IMR-90 (cell line): ENCODE measurements at regions not wholly inside any gene's neighbourhood (a gene's known extent, or its start where the extent isn't known, plus 50 kb on each side); places are given as distances from the start of the nearest gene placed in this dataset.

Source experiments
- ATAC-seq: fragments of 200-7000 bp; cut with Tn5 transposase; 2 replicates; pipeline ENCODE4 v1.9.1; 2020; ENCODE audit warnings: low read depth, mild to moderate bottlenecking, moderate library complexity
- BruUV-seq: library from RNA; stranded (reverse); fragments of 400-500 nt; replicated peaks from 2 replicates; lab custom pipeline; 2021; lab: Mats Ljungman, UMichigan
- CTCF ChIA-PET: fragments of 300-600 bp; formaldehyde crosslinking; extraction: SDS; loops from one replicate; lab custom pipeline; 2021; ENCODE audit warnings: antibody characterized with exemption; lab: Yijun Ruan, JAX
- POLR2A ChIA-PET: fragments of 300-600 bp; sonication (Branson Sonifier 250); formaldehyde crosslinking; loops from one replicate; lab custom pipeline; 2022; ENCODE audit warnings: antibody characterized with exemption; ENCODE audit not compliant: unreplicated experiment; lab: Charles Lee
- DNase-seq: peaks from one replicate; pipeline ENCODE4 v3.0.0; 2013
- H2AFZ ChIP-seq: replicated peaks from 2 replicates; pipeline ENCODE3; 2013; ENCODE audit warnings: low read length, mild to moderate bottlenecking; ENCODE audit not compliant: poor library complexity
- H2AK5ac ChIP-seq: 2 replicates; pipeline ENCODE4 v1.6.1; 2013; ENCODE audit warnings: low read depth, low read length, inconsistent platforms
- H2AK9ac ChIP-seq: replicated peaks from 2 replicates; pipeline ENCODE3; 2013; ENCODE audit warnings: mild to moderate bottlenecking, low read depth, low read length, moderate library complexity; ENCODE audit not compliant: poor library complexity
- H2BK120ac ChIP-seq: 2 replicates; pipeline ENCODE4 v1.6.1; 2013; ENCODE audit warnings: low read depth, low read length, inconsistent platforms
- H2BK15ac ChIP-seq: 3 replicates; pipeline ENCODE4 v1.6.1; 2013; ENCODE audit warnings: low read depth, low read length, inconsistent platforms
- H2BK20ac ChIP-seq: 2 replicates; pipeline ENCODE4 v1.6.1; 2013; ENCODE audit warnings: low read depth, mild to moderate bottlenecking, inconsistent platforms, low read length, moderate library complexity
- H2BK5ac ChIP-seq: 2 replicates; pipeline ENCODE4 v1.6.1; 2013; ENCODE audit warnings: mild to moderate bottlenecking, low read depth, low read length, inconsistent platforms; ENCODE audit not compliant: poor library complexity, severe bottlenecking
- H3K14ac ChIP-seq: replicated peaks from 2 replicates; pipeline ENCODE4 v1.6.1; 2013; ENCODE audit warnings: low read depth, low read length, inconsistent platforms
- H3K18ac ChIP-seq: 2 replicates; pipeline ENCODE4 v1.6.1; 2013; ENCODE audit warnings: low read depth, low read length, control low read depth
- H3K23ac ChIP-seq: 2 replicates; pipeline ENCODE4 v1.6.1; 2013; ENCODE audit warnings: low read depth, low read length, inconsistent platforms
- H3K27ac ChIP-seq: 2 replicates; pipeline ENCODE4 v1.5.1; 2013; ENCODE audit warnings: mild to moderate bottlenecking, control low read depth, low read length; ENCODE audit not compliant: insufficient read depth
- H3K27me3 ChIP-seq: 2 replicates; pipeline ENCODE4 v1.6.1; 2013; ENCODE audit warnings: low read length; ENCODE audit not compliant: control insufficient read depth, insufficient read depth
- H3K36me3 ChIP-seq: 2 replicates; pipeline ENCODE4 v1.6.1; 2013; ENCODE audit warnings: low read length, mixed read lengths; ENCODE audit not compliant: control insufficient read depth, insufficient read depth
- H3K4ac ChIP-seq: 2 replicates; pipeline ENCODE4 v1.6.1; 2013; ENCODE audit warnings: low read depth, low read length, inconsistent platforms
- H3K4me1 ChIP-seq: 2 replicates; pipeline ENCODE4 v1.6.1; 2013; ENCODE audit warnings: low read length, mixed read lengths; ENCODE audit not compliant: control insufficient read depth, insufficient read depth
- H3K4me2 ChIP-seq: 2 replicates; pipeline ENCODE4 v1.6.1; 2013; ENCODE audit warnings: low read depth, mild to moderate bottlenecking, control low read depth, low read length, moderate library complexity
- H3K4me3 ChIP-seq: 2 replicates; pipeline ENCODE4 v1.5.1; 2013; ENCODE audit warnings: low read depth, mild to moderate bottlenecking, control low read depth, low read length, moderate library complexity; ENCODE audit not compliant: insufficient read depth
- H3K56ac ChIP-seq: 2 replicates; pipeline ENCODE4 v1.6.1; 2013; ENCODE audit warnings: low read length, inconsistent platforms; ENCODE audit not compliant: insufficient read depth; ENCODE audit errors: extremely low read depth
- H3K79me1 ChIP-seq, 2 experiments: 2 replicates each; pipeline ENCODE4 v1.6.1; 2013; ENCODE audit warnings: low read length in 2 of 2, inconsistent platforms in 1 of 2, low read depth in 1 of 2
- H3K9ac ChIP-seq: 2 replicates; pipeline ENCODE4 v1.6.1; 2013; ENCODE audit warnings: low read depth, low read length, control low read depth
- H3K9me1 ChIP-seq: 2 replicates; pipeline ENCODE4 v1.6.1; 2013; ENCODE audit warnings: low read length, inconsistent platforms; ENCODE audit not compliant: insufficient read depth
- H3K9me3 ChIP-seq: 2 replicates; pipeline ENCODE4 v1.6.1; 2013; ENCODE audit warnings: low read length; ENCODE audit not compliant: control insufficient read depth, insufficient read depth
- H4K20me1 ChIP-seq: 2 replicates; pipeline ENCODE4 v1.6.1; 2013; ENCODE audit warnings: low read length, inconsistent platforms; ENCODE audit not compliant: insufficient read depth
- H4K5ac ChIP-seq: 2 replicates; pipeline ENCODE4 v1.6.1; 2013; ENCODE audit warnings: mild to moderate bottlenecking, low read depth, low read length, control low read depth
- H4K8ac ChIP-seq, 2 experiments: 2 replicates each; pipeline ENCODE4 v1.6.1; 2013; ENCODE audit warnings: low read depth in 2 of 2, low read length in 2 of 2, control low read depth in 1 of 2, inconsistent platforms in 1 of 2
- H4K91ac ChIP-seq: 2 replicates; pipeline ENCODE4 v1.6.1; 2013; ENCODE audit warnings: low read depth, low read length, inconsistent platforms; ENCODE audit not compliant: insufficient read depth
- BHLHE40 ChIP-seq: fragments of 150-350 bp; IDR thresholded peaks from 2 replicates; pipeline ENCODE4 v1.6.1; 2016; ENCODE audit warnings: mild to moderate bottlenecking, low read depth, low read length
- CEBPB ChIP-seq: IDR thresholded peaks from 2 replicates; pipeline ENCODE4 v1.6.1; 2012; ENCODE audit warnings: low read depth, low read length, improper control_type of control experiment
- CTCF ChIP-seq: conservative IDR thresholded peaks from 2 replicates; pipeline ENCODE4 v1.5.1; 2012; ENCODE audit warnings: mild to moderate bottlenecking, low read depth, low read length, improper control_type of control experiment
- ELK1 ChIP-seq: fragments of 150-350 bp; IDR thresholded peaks from 2 replicates; pipeline ENCODE4 v1.6.1; 2016; ENCODE audit warnings: low read depth, mild to moderate bottlenecking, low read length, moderate library complexity, borderline replicate concordance
- MAZ ChIP-seq: IDR thresholded peaks from 2 replicates; pipeline ENCODE4 v1.6.1; 2012; ENCODE audit warnings: low read depth, mild to moderate bottlenecking, low read length, improper control_type of control experiment, moderate library complexity, borderline replicate concordance
- MXI1 ChIP-seq: IDR thresholded peaks from 2 replicates; pipeline ENCODE4 v1.6.1; 2012; ENCODE audit warnings: low read depth, mild to moderate bottlenecking, low read length, moderate library complexity, borderline replicate concordance
- NFE2L2 ChIP-seq: fragments of 150-350 bp; IDR thresholded peaks from 2 replicates; pipeline ENCODE4 v1.6.1; 2016; ENCODE audit warnings: low read depth, mild to moderate bottlenecking, low read length
- POLR2A ChIP-seq: IDR thresholded peaks from 2 replicates; pipeline ENCODE4 v1.6.1; 2012; ENCODE audit warnings: mild to moderate bottlenecking, low read depth, low read length
- RAD21 ChIP-seq: IDR thresholded peaks from 2 replicates; pipeline ENCODE4 v1.6.1; 2012; ENCODE audit warnings: low read length, improper control_type of control experiment
- RCOR1 ChIP-seq: IDR thresholded peaks from 2 replicates; pipeline ENCODE4 v1.6.1; 2012; ENCODE audit warnings: mild to moderate bottlenecking, low read length, improper control_type of control experiment; ENCODE audit not compliant: insufficient replicate concordance
- SMC3 ChIP-seq: fragments of 150-350 bp; IDR thresholded peaks from 2 replicates; pipeline ENCODE4 v1.6.1; 2016; ENCODE audit warnings: low read depth, mild to moderate bottlenecking, antibody characterized with exemption, low read length, moderate library complexity
- WGBS, 2 experiments: methylation state at CpG; one replicate each; pipeline versions ENCODE4 v1.1.5 to v1.1.7; 2013; ENCODE audit warnings: missing lambda C conversion rate in 2 of 2; ENCODE audit not compliant: insufficient read length in 1 of 2; ENCODE audit errors: extremely low coverage in 2 of 2; 5-methylcytosine and 5-hydroxymethylcytosine counted together
- dilution Hi-C: fragments of 300-500 bp; cut with HindIII; formaldehyde crosslinking; loops from one replicate; pipeline ENCODE4 v1.14.3; 2018; ENCODE audit warnings: low sequenced_read_pairs; ENCODE audit not compliant: unreplicated experiment
- in situ Hi-C: fragments of 300-500 bp; cut with MboI; formaldehyde crosslinking; loops from 3 replicates; pipeline ENCODE4 v1.14.3; 2019; ENCODE audit warnings: low sequenced_read_pairs, inconsistent platforms, mixed read lengths
- intact Hi-C: fragments of 100-400 bp; cut with micrococcal nuclease; formaldehyde crosslinking; loops from 2 replicates; pipeline ENCODE4 v1.10.0; 2022
- TF ChIP-seq, protein P1 (sequence below): fragments of 150-350 bp; IDR thresholded peaks from 2 replicates; pipeline ENCODE4 v1.6.1; 2017; ENCODE audit warnings: mild to moderate bottlenecking, antibody characterized with exemption, low read length, low read depth

DNA sequence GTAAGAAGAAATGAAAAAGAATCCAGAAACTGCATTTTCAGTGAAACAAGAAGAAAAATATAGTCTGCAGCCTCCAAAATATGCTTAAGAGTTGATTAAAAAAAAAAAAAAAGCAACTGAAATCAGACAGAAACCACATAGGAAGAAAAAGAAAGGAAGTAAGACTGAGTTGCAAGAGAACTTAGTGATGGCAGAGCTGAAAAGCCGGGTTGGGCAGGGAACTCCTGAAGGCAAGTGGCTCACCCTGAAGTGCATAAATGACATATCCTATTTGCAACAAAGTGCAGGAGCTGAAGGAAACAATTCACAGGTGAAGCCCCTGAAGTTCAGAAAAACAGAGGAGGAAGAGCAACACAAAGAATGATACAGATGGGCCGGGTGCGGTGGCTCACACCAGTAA, 108.8 kb upstream of the SLC25A36 start:
- H3K36me3 ChIP-seq, result no peaks in the 10 kb centered on the region
- in situ Hi-C loops, result no loop called here
- H2BK5ac ChIP-seq, result no peak overlapping the region
- no peak overlapping the region for H2AFZ ChIP-seq
- no peak overlapping the region for H4K8ac ChIP-seq
- ChIA-PET POLR2A (no interaction called here), CTCF (interaction anchor here (0.6 kb wide), 1 partner anchor 97 kb away, joined by 9 read pairs; no protein-coding TSS in a partner anchor)
- no peak overlapping the region for H3K4me3 ChIP-seq
- H3K9ac ChIP-seq, result no peak overlapping the region
- H3K56ac ChIP-seq, result no peak overlapping the region
- H2AK9ac ChIP-seq, result no peak overlapping the region
- no peak overlapping the region for H3K4me2 ChIP-seq
- H3K18ac ChIP-seq, result no peak overlapping the region
- intact Hi-C loops, result no loop called here
- BruUV-seq, result no TSS peak
- H3K27me3 ChIP-seq, result no peaks in the 10 kb centered on the region
- H3K9me1 ChIP-seq, result no peaks in the 10 kb centered on the region
- dilution Hi-C loops, result no loop called here
- H4K91ac ChIP-seq, result no peak overlapping the region
- TF ChIP-seq MAZ (no peak), BHLHE40 (no peak), CEBPB (no peak), CTCF (no peak), POLR2A (no peak), RCOR1 (no peak), MXI1 (no peak), NFE2L2 (no peak), ELK1 (no peak), SMC3 (no peak), RAD21 (no peak)
- TF ChIP-seq, protein P1, sequence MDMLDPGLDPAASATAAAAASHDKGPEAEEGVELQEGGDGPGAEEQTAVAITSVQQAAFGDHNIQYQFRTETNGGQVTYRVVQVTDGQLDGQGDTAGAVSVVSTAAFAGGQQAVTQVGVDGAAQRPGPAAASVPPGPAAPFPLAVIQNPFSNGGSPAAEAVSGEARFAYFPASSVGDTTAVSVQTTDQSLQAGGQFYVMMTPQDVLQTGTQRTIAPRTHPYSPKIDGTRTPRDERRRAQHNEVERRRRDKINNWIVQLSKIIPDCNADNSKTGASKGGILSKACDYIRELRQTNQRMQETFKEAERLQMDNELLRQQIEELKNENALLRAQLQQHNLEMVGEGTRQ, result no peak
- H2BK120ac ChIP-seq, result no peak overlapping the region
- no peak overlapping the region for H2AK5ac ChIP-seq
- no peaks in the 10 kb centered on the region for H3K79me1 ChIP-seq
- DNase-seq (no peak), ATAC-seq (no peak)
- no peak overlapping the region for H3K14ac ChIP-seq
- H3K27ac ChIP-seq, result no peak overlapping the region
- no peak overlapping the region for H2BK20ac ChIP-seq
- H3K23ac ChIP-seq, result no peak overlapping the region
- no peak overlapping the region for H2BK15ac ChIP-seq
- no peak overlapping the region for H3K4ac ChIP-seq
- H4K20me1 ChIP-seq, result no peaks in the 10 kb centered on the region
- no CpG with 5 or more reads among the region's 3 CpGs for WGBS, 2 experiments
- H3K4me1 ChIP-seq, result no peaks in the 10 kb centered on the region
- H3K9me3 ChIP-seq, result no peaks in the 10 kb centered on the region
- no peak overlapping the region for H4K5ac ChIP-seq
